NCI-H2196 treated with DMSO at 0.1 percent for 48 hours (cell line): ENCODE measurements at regions not wholly inside any gene's neighbourhood (a gene's known extent, or its start where the extent isn't known, plus 50 kb on each side); places are given as distances from the start of the nearest gene placed in this dataset.

Experiments used
- DNase-seq: peaks from one replicate; lab custom pipeline; 2025; ENCODE audit not compliant: unreplicated experiment; lab: John Stamatoyannopoulos, UW

- no peak for DNase-seq
Measured at GRCh38 chr21:18937337-18937736, 533.8 kb upstream of the TMPRSS15 start.

GRCh38 chr21:18940791-18941190 is 537.2 kb upstream of the TMPRSS15 start:
- DNase-seq = no peak

GRCh38 chr21:18950045-18950740 is 546.6 kb upstream of the TMPRSS15 start:
- DNase-seq = no peak

- no peak for DNase-seq
Measured at GRCh38 chr21:18951271-18952038, 547.9 kb upstream of the TMPRSS15 start.

- no peak for DNase-seq
Measured at GRCh38 chr21:18954441-18954844, 550.9 kb upstream of the TMPRSS15 start.

- no peak for DNase-seq
Measured at GRCh38 chr21:18959817-18960216, 556.2 kb upstream of the TMPRSS15 start.

GRCh38 chr21:18960306-18960705 is 556.7 kb upstream of the TMPRSS15 start:
- DNase-seq = no peak

GRCh38 chr21:18970416-18970815 is 566.8 kb upstream of the TMPRSS15 start:
- no peak for DNase-seq

GRCh38 chr21:18970941-18971340 is 567.4 kb upstream of the TMPRSS15 start:
- no peak for DNase-seq

GRCh38 chr21:18985584-18985983 is 582.0 kb upstream of the TMPRSS15 start:
- DNase-seq = no peak

- DNase-seq = no peak
Measured at GRCh38 chr21:18986197-18986596, 582.6 kb upstream of the TMPRSS15 start.

- no peak for DNase-seq
Measured at GRCh38 chr21:18987520-18988026, 584.0 kb upstream of the TMPRSS15 start.

GRCh38 chr21:18989953-18990495 is 586.4 kb upstream of the TMPRSS15 start:
- DNase-seq = no peak

GRCh38 chr21:18991846-18992245 is 588.3 kb upstream of the TMPRSS15 start:
- DNase-seq = no peak

GRCh38 chr21:19010251-19010650 is 606.7 kb upstream of the TMPRSS15 start:
- DNase-seq = no peak

- no peak for DNase-seq
Measured at GRCh38 chr21:19010996-19011395, 607.4 kb upstream of the TMPRSS15 start.

GRCh38 chr21:19011451-19011850 is 607.9 kb upstream of the TMPRSS15 start:
- DNase-seq = no peak

- DNase-seq = no peak
Measured at GRCh38 chr21:19013916-19014315, 610.3 kb upstream of the TMPRSS15 start.

- no peak for DNase-seq
Measured at GRCh38 chr21:19018529-19018928, 614.9 kb upstream of the TMPRSS15 start.

GRCh38 chr21:19022978-19023377 is 619.4 kb upstream of the TMPRSS15 start:
- DNase-seq = no peak

GRCh38 chr21:19026911-19027310 is 623.3 kb upstream of the TMPRSS15 start:
- DNase-seq = no peak

- no peak for DNase-seq
Measured at GRCh38 chr21:19029816-19030215, 626.2 kb upstream of the TMPRSS15 start.
